Immature natural killer cell (primary cell): ENCODE measurements at regions not wholly inside any gene's neighbourhood (a gene's known extent, or its start where the extent isn't known, plus 50 kb on each side); places are given as distances from the start of the nearest gene placed in this dataset.

Experiments
- DNase-seq, 3 donors: peaks; one replicate each; pipeline ENCODE4 v3.0.0; 2022; ENCODE audit warnings: mixed read lengths in 1 of 3
- H3K27ac Mint-ChIP-seq, 6 donors: one replicate each; pipeline ENCODE4 v1.8.0; 2020; ENCODE audit warnings: mixed read lengths in 6 of 6, mild to moderate bottlenecking in 5 of 6, inconsistent platforms in 4 of 6, moderate library complexity in 3 of 6
- H3K27me3 Mint-ChIP-seq, 3 donors: one replicate each; pipeline ENCODE4 v1.8.0; 2020 to 2021; ENCODE audit warnings: low read depth in 3 of 3, mild to moderate bottlenecking in 3 of 3, mixed read lengths in 3 of 3, moderate library complexity in 3 of 3, inconsistent platforms in 1 of 3
- H3K36me3 Mint-ChIP-seq, 3 donors: one replicate each; pipeline ENCODE4 v1.8.0; 2020; ENCODE audit warnings: mixed read lengths in 3 of 3, inconsistent platforms in 2 of 3, mild to moderate bottlenecking in 2 of 3
- H3K4me1 Mint-ChIP-seq, 2 donors: one replicate each; pipeline ENCODE4 v1.8.0; 2020; ENCODE audit warnings: inconsistent platforms in 2 of 2, mild to moderate bottlenecking in 2 of 2, mixed read lengths in 2 of 2, moderate library complexity in 1 of 2
- H3K4me3 Mint-ChIP-seq, 5 donors: one replicate each; pipeline ENCODE4 v1.8.0; 2020; ENCODE audit warnings: mild to moderate bottlenecking in 5 of 5, mixed read lengths in 5 of 5, inconsistent platforms in 3 of 5, moderate library complexity in 3 of 5
- H3K9me3 Mint-ChIP-seq, 6 donors: one replicate each; pipeline ENCODE4 v1.8.0; 2020; ENCODE audit warnings: mild to moderate bottlenecking in 6 of 6, mixed read lengths in 6 of 6, inconsistent platforms in 4 of 6, moderate library complexity in 3 of 6

GRCh38 chr4:157934151-157934550, 238.7 kb downstream of the GASK1B start:
- Mint-ChIP-seq H3K9me3 (peaks cover 1 to 16% (median 9%) of the 10 kb centered on the region in 6 donors), H3K27me3 (no peaks in the 10 kb centered on the region), H3K4me1 (no peaks in the 10 kb centered on the region), H3K36me3 (no peaks in the 10 kb centered on the region), H3K27ac (no peak overlapping the region), H3K4me3 (no peak overlapping the region)
- no peak for DNase-seq

- H3K27ac Mint-ChIP-seq = no peak overlapping the region
- DNase-seq = no peak
- H3K4me1 Mint-ChIP-seq = no peaks in the 10 kb centered on the region
- no peaks in the 10 kb centered on the region for H3K36me3 Mint-ChIP-seq
- H3K9me3 Mint-ChIP-seq = peaks cover 1 to 23% (median 11%) of the 10 kb centered on the region in 6 donors
- H3K27me3 Mint-ChIP-seq = no peaks in the 10 kb centered on the region
- no peak overlapping the region for H3K4me3 Mint-ChIP-seq
Observed at GRCh38 chr4:157932936-157933335, 239.9 kb downstream of the GASK1B start.

GRCh38 chr4:157929486-157929885, 243.3 kb downstream of the GASK1B start:
- Mint-ChIP-seq H3K36me3 (no peaks in the 10 kb centered on the region), H3K4me3 (no peak overlapping the region), H3K4me1 (no peaks in the 10 kb centered on the region), H3K27ac (no peak overlapping the region), H3K27me3 (no peaks in the 10 kb centered on the region), H3K9me3 (peaks cover 4 to 29% (median 21%) of the 10 kb centered on the region in 6 donors)
- DNase-seq = no peak

- H3K4me3 Mint-ChIP-seq = no peak overlapping the region
- no peaks in the 10 kb centered on the region for H3K4me1 Mint-ChIP-seq
- H3K27me3 Mint-ChIP-seq = peaks cover 0 to 1% (median 0%) of the 10 kb centered on the region in 3 donors
- H3K27ac Mint-ChIP-seq = no peak overlapping the region
- DNase-seq = no peak
- H3K9me3 Mint-ChIP-seq = peaks cover 9 to 55% (median 15%) of the 10 kb centered on the region in 6 donors
- no peaks in the 10 kb centered on the region for H3K36me3 Mint-ChIP-seq
Observed at GRCh38 chr4:157918036-157918832, 254.6 kb downstream of the GASK1B start.

GRCh38 chr4:157912212-157912611, 260.6 kb downstream of the GASK1B start:
- Mint-ChIP-seq H3K36me3 (no peaks in the 10 kb centered on the region), H3K4me1 (no peaks in the 10 kb centered on the region), H3K9me3 (peaks cover 2 to 20% (median 8%) of the 10 kb centered on the region in 6 donors), H3K27ac (no peak overlapping the region), H3K27me3 (peaks cover 0 to 1% (median 0%) of the 10 kb centered on the region in 3 donors), H3K4me3 (no peak overlapping the region)
- DNase-seq = no peak

GRCh38 chr4:157911662-157912061, 261.2 kb downstream of the GASK1B start:
- DNase-seq = no peak
- H3K27me3 Mint-ChIP-seq = peaks cover 0 to 1% (median 0%) of the 10 kb centered on the region in 3 donors
- no peaks in the 10 kb centered on the region for H3K36me3 Mint-ChIP-seq
- H3K27ac Mint-ChIP-seq = no peak overlapping the region
- peaks cover 2 to 17% (median 8%) of the 10 kb centered on the region in 6 donors for H3K9me3 Mint-ChIP-seq
- H3K4me3 Mint-ChIP-seq = no peak overlapping the region
- H3K4me1 Mint-ChIP-seq = no peaks in the 10 kb centered on the region

GRCh38 chr4:157908691-157909090, 264.1 kb downstream of the GASK1B start:
- Mint-ChIP-seq H3K36me3 (no peaks in the 10 kb centered on the region), H3K4me3 (no peak overlapping the region), H3K27ac (no peak overlapping the region), H3K9me3 (peaks cover 0 to 9% (median 3%) of the 10 kb centered on the region in 6 donors), H3K4me1 (no peaks in the 10 kb centered on the region), H3K27me3 (peaks cover 0 to 2% (median 0%) of the 10 kb centered on the region in 3 donors)
- no peak for DNase-seq

GRCh38 chr4:157908031-157908430, 264.8 kb downstream of the GASK1B start:
- H3K4me3 Mint-ChIP-seq = no peak overlapping the region
- no peaks in the 10 kb centered on the region for H3K36me3 Mint-ChIP-seq
- H3K4me1 Mint-ChIP-seq = no peaks in the 10 kb centered on the region
- H3K9me3 Mint-ChIP-seq = peaks cover 0 to 8% (median 3%) of the 10 kb centered on the region in 6 donors
- H3K27me3 Mint-ChIP-seq = peaks cover 0 to 2% (median 0%) of the 10 kb centered on the region in 3 donors
- no peak for DNase-seq
- no peak overlapping the region for H3K27ac Mint-ChIP-seq

- DNase-seq = no peak
- H3K36me3 Mint-ChIP-seq = no peaks in the 10 kb centered on the region
- no peak overlapping the region for H3K4me3 Mint-ChIP-seq
- peaks cover 0 to 13% (median 5%) of the 10 kb centered on the region in 6 donors for H3K9me3 Mint-ChIP-seq
- H3K27me3 Mint-ChIP-seq = peaks cover 0 to 2% (median 0%) of the 10 kb centered on the region in 3 donors
- no peaks in the 10 kb centered on the region for H3K4me1 Mint-ChIP-seq
- H3K27ac Mint-ChIP-seq = no peak overlapping the region
Observed at GRCh38 chr4:157907226-157907946, 265.4 kb downstream of the GASK1B start.

- Mint-ChIP-seq H3K27ac (no peak overlapping the region), H3K4me3 (no peak overlapping the region), H3K36me3 (no peaks in the 10 kb centered on the region), H3K9me3 (peaks cover 2 to 28% (median 11%) of the 10 kb centered on the region in 6 donors), H3K27me3 (no peaks in the 10 kb centered on the region), H3K4me1 (no peaks in the 10 kb centered on the region)
- DNase-seq = no peak
Observed at GRCh38 chr4:157898836-157899605, 273.8 kb downstream of the GASK1B start.

- no peak for DNase-seq
- Mint-ChIP-seq H3K27ac (no peak overlapping the region), H3K4me3 (no peak overlapping the region), H3K9me3 (peaks cover 2 to 33% (median 11%) of the 10 kb centered on the region in 6 donors), H3K27me3 (no peaks in the 10 kb centered on the region), H3K36me3 (no peaks in the 10 kb centered on the region), H3K4me1 (no peaks in the 10 kb centered on the region)
Observed at GRCh38 chr4:157897855-157898370, 274.9 kb downstream of the GASK1B start.

GRCh38 chr4:157896726-157897125, 276.1 kb downstream of the GASK1B start:
- H3K4me1 Mint-ChIP-seq = no peaks in the 10 kb centered on the region
- H3K4me3 Mint-ChIP-seq = no peak overlapping the region
- H3K9me3 Mint-ChIP-seq = peaks cover 2 to 31% (median 9%) of the 10 kb centered on the region in 6 donors
- DNase-seq = no peak
- H3K36me3 Mint-ChIP-seq = no peaks in the 10 kb centered on the region
- no peak overlapping the region for H3K27ac Mint-ChIP-seq
- no peaks in the 10 kb centered on the region for H3K27me3 Mint-ChIP-seq

GRCh38 chr4:157895205-157895604, 277.6 kb downstream of the GASK1B start:
- Mint-ChIP-seq H3K4me1 (no peaks in the 10 kb centered on the region), H3K4me3 (no peak overlapping the region), H3K27me3 (no peaks in the 10 kb centered on the region), H3K36me3 (no peaks in the 10 kb centered on the region), H3K9me3 (peaks cover 2 to 16% (median 7%) of the 10 kb centered on the region in 6 donors), H3K27ac (no peak overlapping the region)
- DNase-seq = no peak
